ENCODE measurements at regions not wholly inside any gene's neighbourhood (a gene's known extent, or its start where the extent isn't known, plus 50 kb on each side); places are given as distances from the start of the nearest gene placed in this dataset.

- Histone ChIP-seq H3K9ac (ENCODE audit: insufficient read length) (no peak overlapping the region), H3K27ac (no peak overlapping the region), H3K36me3 (ENCODE audit: insufficient read depth, low read length) (no peaks in the 10 kb centered on the region), H3K9me3 (ENCODE audit: low read depth, low read length) (no peaks in the 10 kb centered on the region), H3K4me3 (no peak overlapping the region)
- TF ChIP-seq EZH2 (IDR thresholded peaks at IDR 0.05) = no peak
- DNase-seq (ENCODE audit: low read depth, low spot score) = no peak
These were observed 343.5 kb downstream of the IDS start for GRCh38 chrX:149161435-149162088.

GRCh38 chrX:149157976-149158375 lies 347.1 kb downstream of the IDS start:
- H3K27ac ChIP-seq = no peak overlapping the region
- no peak overlapping the region for H3K9ac ChIP-seq (ENCODE audit: insufficient read length)
- no peak overlapping the region for H3K4me3 ChIP-seq
- TF ChIP-seq FOXP2 (optimal IDR thresholded peaks at IDR 0.05; ENCODE audit: control extremely low read depth, extremely low read length, insufficient read depth) = no peak
- no peaks in the 10 kb centered on the region for H3K36me3 ChIP-seq (ENCODE audit: insufficient read depth, low read length)
- DNase-seq (ENCODE audit: low read depth, low spot score) = no peak
- H3K9me3 ChIP-seq (ENCODE audit: low read depth, low read length) = no peaks in the 10 kb centered on the region

GRCh38 chrX:149152941-149153340 lies 352.2 kb downstream of the IDS start:
- no peak overlapping the region for H3K4me3 ChIP-seq
- H3K9me3 ChIP-seq (ENCODE audit: low read depth, low read length) = no peaks in the 10 kb centered on the region
- H3K9ac ChIP-seq (ENCODE audit: insufficient read length) = no peak overlapping the region
- H3K27ac ChIP-seq = no peak overlapping the region
- DNase-seq (ENCODE audit: low read depth, low spot score) = no peak
- H3K36me3 ChIP-seq (ENCODE audit: insufficient read depth, low read length) = no peaks in the 10 kb centered on the region
- no peak for TF ChIP-seq FOXP2 (optimal IDR thresholded peaks at IDR 0.05; ENCODE audit: control extremely low read depth, extremely low read length, insufficient read depth)
- no peak for TF ChIP-seq EZH2 (IDR thresholded peaks at IDR 0.05)
- TF ChIP-seq POLR2AphosphoS5 (IDR thresholded peaks at IDR 0.05; ENCODE audit: borderline replicate concordance, low read depth, low read length) = no peak

GRCh38 chrX:149151805-149152757 lies 353.0 kb downstream of the IDS start:
- no peak for DNase-seq (ENCODE audit: low read depth, low spot score)
- no peaks in the 10 kb centered on the region for H3K36me3 ChIP-seq (ENCODE audit: insufficient read depth, low read length)
- H3K4me3 ChIP-seq = no peak overlapping the region
- H3K9me3 ChIP-seq (ENCODE audit: low read depth, low read length) = no peaks in the 10 kb centered on the region
- H3K27ac ChIP-seq = no peak overlapping the region
- TF ChIP-seq EZH2 (IDR thresholded peaks at IDR 0.05) = no peak
- TF ChIP-seq FOXP2 (optimal IDR thresholded peaks at IDR 0.05; ENCODE audit: control extremely low read depth, extremely low read length, insufficient read depth) = no peak
- H3K9ac ChIP-seq (ENCODE audit: insufficient read length) = no peak overlapping the region

- Histone ChIP-seq H3K4me3 (no peak overlapping the region), H3K9me3 (ENCODE audit: low read depth, low read length) (no peaks in the 10 kb centered on the region), H3K27ac (no peak overlapping the region), H3K36me3 (ENCODE audit: insufficient read depth, low read length) (no peaks in the 10 kb centered on the region), H3K9ac (ENCODE audit: insufficient read length) (no peak overlapping the region)
- TF ChIP-seq POLR2AphosphoS5 (IDR thresholded peaks at IDR 0.05; ENCODE audit: borderline replicate concordance, low read depth, low read length) (no peak), EZH2 (IDR thresholded peaks at IDR 0.05) (no peak), FOXP2 (optimal IDR thresholded peaks at IDR 0.05; ENCODE audit: control extremely low read depth, extremely low read length, insufficient read depth) (no peak)
- no peak for DNase-seq (ENCODE audit: low read depth, low spot score)
These were observed 359.2 kb downstream of the IDS start for GRCh38 chrX:149145845-149146285.

- H3K9me3 ChIP-seq (ENCODE audit: low read depth, low read length) = no peaks in the 10 kb centered on the region
- H3K9ac ChIP-seq (ENCODE audit: insufficient read length) = no peak overlapping the region
- no peak for DNase-seq (ENCODE audit: low read depth, low spot score)
- H3K4me3 ChIP-seq = no peak overlapping the region
- no peaks in the 10 kb centered on the region for H3K36me3 ChIP-seq (ENCODE audit: insufficient read depth, low read length)
- no peak for TF ChIP-seq EZH2 (IDR thresholded peaks at IDR 0.05)
- no peak for TF ChIP-seq FOXP2 (optimal IDR thresholded peaks at IDR 0.05; ENCODE audit: control extremely low read depth, extremely low read length, insufficient read depth)
- TF ChIP-seq POLR2AphosphoS5 (IDR thresholded peaks at IDR 0.05; ENCODE audit: borderline replicate concordance, low read depth, low read length) = no peak
- no peak overlapping the region for H3K27ac ChIP-seq
These were observed 373.3 kb downstream of the IDS start for GRCh38 chrX:149131774-149132173.

GRCh38 chrX:149129767-149130166 lies 375.3 kb downstream of the IDS start:
- no peaks in the 10 kb centered on the region for H3K9me3 ChIP-seq (ENCODE audit: low read depth, low read length)
- no peak overlapping the region for H3K4me3 ChIP-seq
- no peak for DNase-seq (ENCODE audit: low read depth, low spot score)
- H3K36me3 ChIP-seq (ENCODE audit: insufficient read depth, low read length) = no peaks in the 10 kb centered on the region
- H3K27ac ChIP-seq = no peak overlapping the region
- no peak for TF ChIP-seq FOXP2 (optimal IDR thresholded peaks at IDR 0.05; ENCODE audit: control extremely low read depth, extremely low read length, insufficient read depth)
- TF ChIP-seq POLR2AphosphoS5 (IDR thresholded peaks at IDR 0.05; ENCODE audit: borderline replicate concordance, low read depth, low read length) = no peak
- no peak for TF ChIP-seq EZH2 (IDR thresholded peaks at IDR 0.05)
- H3K9ac ChIP-seq (ENCODE audit: insufficient read length) = no peak overlapping the region

- Histone ChIP-seq H3K27ac (no peak overlapping the region), H3K4me3 (no peak overlapping the region), H3K9me3 (ENCODE audit: low read depth, low read length) (no peaks in the 10 kb centered on the region), H3K36me3 (ENCODE audit: insufficient read depth, low read length) (no peaks in the 10 kb centered on the region), H3K9ac (ENCODE audit: insufficient read length) (no peak overlapping the region)
- TF ChIP-seq FOXP2 (optimal IDR thresholded peaks at IDR 0.05; ENCODE audit: control extremely low read depth, extremely low read length, insufficient read depth) = no peak
- TF ChIP-seq POLR2AphosphoS5 (IDR thresholded peaks at IDR 0.05; ENCODE audit: borderline replicate concordance, low read depth, low read length) = no peak
- no peak for TF ChIP-seq EZH2 (IDR thresholded peaks at IDR 0.05)
- DNase-seq (ENCODE audit: low read depth, low spot score) = no peak
These were observed 380.5 kb downstream of the IDS start for GRCh38 chrX:149124526-149125108.

Data from SK-N-MC (cell line).